ENCODE measurements at regions not wholly inside any gene's neighbourhood (a gene's known extent, or its start where the extent isn't known, plus 50 kb on each side); places are given as distances from the start of the nearest gene placed in this dataset.
A peak's percentile ranks its signal among the peaks of the same experiment; 100 is the strongest.

- TF ChIP-seq MLLT1 (IDR thresholded peaks at IDR 0.05) (peak; percentile 41), MEF2B (IDR thresholded peaks at IDR 0.05; ENCODE audit: partially characterized antibody, poor library complexity, severe bottlenecking) (peak; percentile 91)
Measured at GRCh38 chr21:33977721-33978369, 62.2 kb upstream of the ATP5PO start (continued).

DNA sequence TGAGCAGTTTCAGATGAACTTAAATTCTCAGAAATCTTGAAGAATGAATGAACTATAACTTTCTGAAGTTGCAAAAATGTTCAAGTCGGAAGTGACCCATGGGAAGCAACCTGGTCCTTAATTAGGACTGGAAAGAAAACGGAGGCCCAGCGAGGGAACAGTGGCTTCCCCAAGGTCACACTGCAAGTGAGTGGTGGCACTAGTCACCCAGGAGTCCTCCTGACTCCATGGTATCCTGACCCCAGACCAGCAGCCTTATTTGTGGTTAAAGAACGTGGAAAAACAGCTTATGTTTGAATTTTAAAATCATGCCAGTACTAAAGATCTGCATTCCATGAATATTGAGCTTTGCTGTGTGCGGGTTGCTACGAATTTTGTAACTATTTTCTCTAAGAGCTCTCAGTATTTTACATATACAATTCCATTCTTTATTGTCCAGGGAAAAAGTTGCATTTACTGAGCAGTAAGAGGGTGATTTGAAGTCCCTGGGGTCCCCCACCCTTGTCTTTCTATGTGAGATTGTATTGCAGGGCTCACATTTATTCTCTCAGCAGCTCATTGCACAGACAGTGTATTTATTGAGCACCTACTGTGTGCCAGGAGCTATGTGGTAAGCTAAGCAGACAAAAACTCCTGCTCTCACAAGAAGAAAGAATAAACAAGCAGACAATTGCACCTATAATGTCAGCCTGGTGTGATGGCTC is 61.6 kb upstream of the ATP5PO start:
- Histone ChIP-seq H3K36me3 (ENCODE audit: control insufficient read depth in 2 of 2, insufficient read depth in 2 of 2, low read length in 1 of 2) (no peaks in the 10 kb centered on the region), H2AFZ (ENCODE audit: control insufficient read depth, low read depth, low read length) (peak overlapping the region; percentile 15), H3K9ac (ENCODE audit: control insufficient read depth, insufficient read depth, low read length) (peak overlapping the region; percentile 76), H3K4me2 (ENCODE audit: control insufficient read depth, insufficient read depth) (peak overlapping the region; percentile 89), H3K27me3 (replicated peaks in 1 of 2; ENCODE audit: control insufficient read depth in 2 of 2, insufficient read depth in 2 of 2, low read length in 1 of 2) (no peaks in the 10 kb centered on the region), H3K4me1 (ENCODE audit: control insufficient read depth, insufficient read depth, low read length) (peaks cover 27% of the 10 kb centered on the region), H4K20me1 (ENCODE audit: control insufficient read depth, insufficient read depth) (no peaks in the 10 kb centered on the region), H3K9me3 (replicated peaks; ENCODE audit: control insufficient read depth, insufficient read depth, low read length) (no peaks in the 10 kb centered on the region; the same call in 2 of the 3 replicates), H3K27ac (ENCODE audit: control insufficient read depth, insufficient read depth) (peak overlapping the region; percentile 99), H3K79me2 (ENCODE audit: control insufficient read depth, insufficient read depth, low read length) (no peaks in the 10 kb centered on the region), H3K4me3 (peak overlapping the region; percentile 51)
- SMC1A ChIA-PET (ENCODE audit: uncharacterized antibody, unreplicated experiment), result interaction anchor here (0.7 to 16.4 kb wide), 15 partner anchors 10 to 371 kb away, joined by 3 to 290 read pairs (median 6); no protein-coding TSS in a partner anchor
- CTCF ChIA-PET, result interaction anchor here (0.8 to 4.8 kb wide), 13 partner anchors 12 to 371 kb away, joined by 3 to 24 read pairs (median 3); no protein-coding TSS in a partner anchor
- RAD21 ChIA-PET (ENCODE audit: unreplicated experiment), result interaction anchor here (0.7 to 14.7 kb wide), 16 partner anchors 9 to 371 kb away, joined by 3 to 182 read pairs (median 5); partner anchors contain the start of genes MRPS6 and SLC5A3
- in situ Hi-C loops (cut with MboI), result no loop called here
- DNase-seq (ENCODE audit: low read depth, low spot score) (no peak), FAIRE-seq (peak; percentile 41), ATAC-seq (peak; percentile 3)
- TF ChIP-seq MLLT1 (IDR thresholded peaks at IDR 0.05) (peak; percentile 85; the same call in 1 of the 2 replicates), IKZF1 (conservative IDR thresholded peaks at IDR 0.05) (peak; percentile 6), RUNX3 (IDR thresholded peaks at IDR 0.05; ENCODE audit: low read length) (0 out of 2 replicates have a peak, but pooled peaks have one; percentile 8), ETV6 (conservative IDR thresholded peaks at IDR 0.05 in 1 of 2, IDR thresholded peaks at IDR 0.05 in 1 of 2; ENCODE audit: borderline replicate concordance in 1 of 2, low read depth in 1 of 2) (0 out of 4 replicates have a peak, but pooled peaks of 1 of the 2 experiments have one; percentile 5), CHD2 (IDR thresholded peaks at IDR 0.05; ENCODE audit: borderline replicate concordance, low read depth, low read length) (no peak), SMC3 (IDR thresholded peaks at IDR 0.05; ENCODE audit: borderline replicate concordance, low read length) (peak; percentile 2; the same call in 1 of the 2 replicates), STAT3 (IDR thresholded peaks at IDR 0.05; ENCODE audit: low read depth, low read length) (no peak), IKZF2 (IDR thresholded peaks at IDR 0.05) (peak in 1 of 2 experiments; percentile 21; a peak in 2 of 4 replicates)
- BruUV-seq (replicated peaks), result TSS peak; percentile 79
- POLR2A ChIA-PET, result interaction anchor here (0.6 to 5.2 kb wide), 10 partner anchors 16 to 362 kb away, joined by 3 to 57 read pairs (median 4); no protein-coding TSS in a partner anchor
- WGBS (ENCODE audit: insufficient coverage, insufficient replicate concordance, low lambda C conversion rate, missing lambda C conversion rate), result 37% methylated on average over 6 of the region's 6 CpGs
- intact Hi-C loops (cut with micrococcal nuclease; ENCODE audit: unreplicated experiment), result loop anchor here (2.0 kb wide), 2 partner anchors 52 to 100 kb away; no protein-coding TSS in a partner anchor

All from GM12878 (cell line).